G401.6 (cell line): ENCODE measurements at regions not wholly inside any gene's neighbourhood (a gene's known extent, or its start where the extent isn't known, plus 50 kb on each side); places are given as distances from the start of the nearest gene placed in this dataset.

Experiments used
- FAIRE-seq: peaks from 2 replicates; lab custom pipeline; 2012; peaks lifted over from hg19 to GRCh38; lab: Jason Lieb, UNC

DNA sequence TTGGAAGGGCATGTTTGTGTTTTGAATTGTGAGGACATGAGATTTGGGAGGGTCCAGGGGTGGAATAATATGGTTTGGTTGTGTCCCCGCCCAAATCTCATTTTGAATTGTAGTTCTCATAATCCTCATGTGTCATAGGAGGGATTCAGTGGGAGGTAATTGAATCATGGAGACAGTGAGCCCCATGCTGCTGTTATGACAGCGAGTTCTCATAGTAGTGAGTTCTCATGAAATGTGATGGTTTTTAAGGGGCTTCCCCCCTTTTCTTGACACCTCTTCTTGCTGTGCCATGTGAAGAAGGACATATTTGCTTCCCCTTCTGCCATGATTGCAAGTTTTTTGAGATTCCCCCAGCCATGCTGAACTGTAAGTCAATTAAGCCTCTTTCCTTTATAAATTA lies 260.0 kb downstream of the DUSP6 start:
- FAIRE-seq = no peak

- no peak for FAIRE-seq
Measured at GRCh38 chr12:89091293-89091841, 260.9 kb downstream of the DUSP6 start.

GRCh38 chr12:89089264-89089663 lies 263.0 kb downstream of the DUSP6 start:
- FAIRE-seq = no peak

DNA sequence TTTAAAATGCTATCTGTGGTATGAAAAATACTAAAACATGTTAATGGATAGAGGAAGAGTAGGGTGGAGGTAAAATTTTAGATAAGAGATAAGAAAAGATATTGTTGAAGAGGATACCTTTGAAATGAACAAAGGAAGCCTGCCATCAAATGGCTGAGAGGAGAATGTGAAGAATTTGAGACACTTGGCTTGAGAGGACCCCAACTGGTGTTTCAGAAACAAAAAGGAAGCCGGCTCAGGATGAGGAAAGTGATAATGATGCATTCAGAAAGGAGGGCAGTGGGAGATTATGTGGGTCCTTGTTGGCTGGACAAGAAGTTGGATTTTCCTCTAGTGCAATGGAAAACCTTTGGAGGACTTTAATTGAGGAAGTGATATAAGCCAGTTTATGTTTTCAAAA lies 264.4 kb downstream of the DUSP6 start:
- no peak for FAIRE-seq

DNA sequence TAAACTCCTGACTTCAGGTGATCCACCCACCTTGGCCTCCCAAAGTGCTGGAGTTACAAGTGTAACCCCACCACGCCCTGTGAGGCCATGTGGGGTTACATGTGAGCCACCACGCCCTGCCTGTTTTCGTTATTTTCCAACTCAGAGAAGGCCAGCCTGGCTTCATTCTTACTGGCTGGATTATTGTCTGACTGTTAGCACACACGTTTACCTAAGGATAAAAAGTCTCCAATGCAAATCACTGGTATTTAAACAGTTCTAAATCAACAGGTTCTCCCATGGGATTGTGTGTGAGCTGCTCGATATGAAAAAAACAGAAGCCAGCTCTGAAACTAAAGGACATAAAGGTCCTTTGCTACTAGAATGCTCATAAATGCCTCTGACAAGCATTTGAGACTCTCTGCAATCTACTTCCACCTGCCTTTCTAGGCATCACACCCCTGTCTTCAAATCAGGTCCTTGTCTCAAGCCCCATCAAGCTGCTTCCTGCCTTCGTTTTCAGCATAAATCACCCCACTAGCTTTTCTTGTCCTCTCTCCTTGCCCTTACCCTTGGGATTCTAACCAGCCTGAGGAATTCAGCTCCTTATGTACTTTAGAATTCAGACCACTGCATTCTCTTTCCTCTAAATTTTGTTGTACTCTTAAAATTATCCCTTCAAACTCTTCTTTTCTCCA lies 265.0 kb downstream of the DUSP6 start:
- FAIRE-seq = no peak

- FAIRE-seq = no peak
Measured at GRCh38 chr12:89085421-89085820, 266.9 kb downstream of the DUSP6 start.

- FAIRE-seq = no peak
Measured at GRCh38 chr12:89084751-89085150, 267.6 kb downstream of the DUSP6 start.

DNA sequence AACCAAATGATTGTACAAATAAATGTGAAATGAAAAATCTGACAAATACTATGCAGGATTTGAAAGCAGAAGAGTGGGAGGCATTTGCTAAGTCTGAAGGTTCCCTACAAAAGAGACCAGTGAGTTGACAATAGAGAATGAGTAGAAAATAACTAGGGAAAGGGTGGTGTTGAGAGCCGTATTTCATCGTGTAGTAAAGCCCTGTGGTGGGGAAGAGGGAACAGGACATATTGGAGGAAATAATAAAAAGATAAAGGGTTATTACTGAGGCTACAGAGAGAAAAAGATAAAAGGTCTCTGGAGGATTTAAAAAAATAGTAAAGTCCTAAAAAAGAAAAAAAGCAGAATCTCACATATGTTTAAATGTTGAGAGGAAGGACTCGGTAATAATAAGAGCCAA lies 268.8 kb downstream of the DUSP6 start:
- no peak for FAIRE-seq

DNA sequence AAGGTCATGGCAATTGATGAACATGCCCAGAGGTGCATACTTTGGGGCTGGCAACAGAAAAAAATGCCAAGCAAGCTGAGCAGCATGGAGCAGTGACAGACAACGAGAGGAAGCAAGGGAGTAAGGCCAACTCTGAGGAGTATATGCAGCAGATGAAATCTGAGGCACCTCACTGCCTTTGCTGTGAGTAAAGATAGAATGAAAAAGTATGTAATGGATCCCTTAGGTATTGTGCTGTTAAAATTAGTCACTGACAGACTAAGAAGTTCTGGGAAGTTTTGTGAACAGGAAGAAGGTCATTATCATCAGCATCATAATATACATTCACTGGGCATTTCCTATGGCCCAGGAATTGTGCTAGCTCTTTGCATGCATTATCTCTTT lies 269.9 kb downstream of the DUSP6 start:
- no peak for FAIRE-seq

DNA sequence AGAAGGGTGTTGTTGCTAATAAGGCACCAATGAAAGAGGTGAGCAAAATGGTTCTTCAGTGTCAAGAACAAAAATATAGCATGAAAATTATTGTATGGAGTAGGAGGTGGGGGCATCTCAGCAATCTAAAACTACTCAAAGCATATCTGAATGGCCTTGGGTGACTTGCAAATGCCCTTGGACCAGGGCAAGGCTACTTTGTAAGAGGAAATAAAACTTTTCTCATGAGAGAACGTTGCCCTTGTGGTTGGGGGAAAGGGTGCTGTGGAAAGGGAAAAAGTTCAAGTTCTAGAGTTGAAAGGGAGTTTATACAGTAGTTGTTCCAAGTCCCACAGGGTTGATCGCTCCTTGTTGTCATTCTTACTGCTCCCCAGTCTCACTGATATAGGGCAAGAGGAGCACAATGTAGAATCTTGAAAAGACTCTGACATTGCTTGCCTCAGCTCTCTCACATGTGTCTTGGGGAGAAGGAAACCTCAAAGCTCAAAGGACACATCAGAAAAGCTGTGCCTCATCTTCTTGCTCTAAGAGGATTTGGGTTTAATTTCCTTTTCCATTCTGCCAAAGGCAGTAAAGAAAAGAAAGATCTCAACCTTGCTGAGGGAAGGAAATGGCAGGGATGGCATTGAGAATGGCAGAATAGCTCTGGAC lies 270.5 kb downstream of the DUSP6 start:
- no peak for FAIRE-seq

GRCh38 chr12:89080793-89081465 lies 271.4 kb downstream of the DUSP6 start:
- no peak for FAIRE-seq

GRCh38 chr12:89075880-89076540 lies 276.3 kb downstream of the DUSP6 start:
- no peak for FAIRE-seq

DNA sequence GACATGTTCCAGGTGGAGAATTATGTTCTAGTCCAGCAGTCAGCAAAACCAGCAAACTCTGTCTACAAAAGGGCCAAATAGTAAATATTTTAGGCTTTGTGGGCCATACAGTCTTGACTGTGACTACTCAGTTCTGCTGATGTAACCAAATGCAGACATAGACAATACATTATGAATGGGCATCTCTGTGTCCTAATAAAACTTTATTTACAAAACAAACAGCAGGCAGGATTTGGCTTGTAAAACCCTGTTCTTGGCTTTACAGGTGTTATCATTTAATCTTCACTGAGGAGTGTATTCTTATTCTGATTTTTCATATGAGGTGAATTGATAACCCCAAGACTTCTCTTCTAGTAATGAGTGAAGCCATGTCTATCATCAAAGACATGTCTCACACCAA lies 278.6 kb downstream of the DUSP6 start:
- FAIRE-seq = no peak

- FAIRE-seq = no peak
Measured at GRCh38 chr12:89073027-89073398, 279.3 kb downstream of the DUSP6 start.

GRCh38 chr12:89072294-89073026 lies 279.8 kb downstream of the DUSP6 start:
- no peak for FAIRE-seq

GRCh38 chr12:89070603-89071002 lies 281.7 kb downstream of the DUSP6 start:
- FAIRE-seq = no peak

DNA sequence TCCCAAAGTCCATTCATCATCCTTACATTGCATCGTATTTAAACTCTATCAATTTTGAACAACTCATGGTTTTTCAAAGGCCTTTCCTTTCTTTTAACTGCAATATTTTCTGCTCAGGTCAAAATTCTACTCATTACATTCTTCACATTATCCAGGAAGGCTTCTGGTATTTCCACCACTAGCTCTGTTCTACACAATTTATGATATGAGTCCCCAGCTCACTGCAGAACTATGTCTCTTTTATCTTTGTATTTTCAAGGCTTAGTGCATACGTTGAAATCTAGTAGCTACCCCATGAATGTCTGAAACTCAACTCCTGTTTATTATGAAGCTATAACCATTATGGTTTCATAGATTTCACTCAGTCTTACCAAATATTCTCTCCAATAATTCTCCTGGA lies 282.9 kb downstream of the DUSP6 start:
- no peak for FAIRE-seq

GRCh38 chr12:89067421-89068187 lies 284.7 kb downstream of the DUSP6 start:
- FAIRE-seq = no peak

DNA sequence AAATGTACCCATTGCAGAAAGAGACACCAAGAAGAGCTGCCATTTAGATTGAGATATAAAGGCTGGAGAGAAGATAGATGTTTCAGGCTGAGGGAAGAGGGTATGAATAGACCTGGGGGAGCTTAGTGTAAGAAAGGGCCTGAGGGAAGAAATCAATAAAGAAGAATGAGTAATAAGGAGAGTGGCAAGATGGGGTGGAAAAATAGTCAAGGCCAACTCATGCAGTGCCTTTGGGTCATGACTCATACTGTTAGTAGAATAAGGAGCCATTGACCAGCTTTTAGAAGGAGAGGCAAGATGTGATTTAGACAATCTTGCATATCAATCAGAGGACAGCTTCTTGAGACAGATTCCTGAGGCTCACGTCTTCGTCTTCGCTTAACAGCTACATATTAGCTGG lies 287.5 kb downstream of the DUSP6 start:
- no peak for FAIRE-seq

DNA sequence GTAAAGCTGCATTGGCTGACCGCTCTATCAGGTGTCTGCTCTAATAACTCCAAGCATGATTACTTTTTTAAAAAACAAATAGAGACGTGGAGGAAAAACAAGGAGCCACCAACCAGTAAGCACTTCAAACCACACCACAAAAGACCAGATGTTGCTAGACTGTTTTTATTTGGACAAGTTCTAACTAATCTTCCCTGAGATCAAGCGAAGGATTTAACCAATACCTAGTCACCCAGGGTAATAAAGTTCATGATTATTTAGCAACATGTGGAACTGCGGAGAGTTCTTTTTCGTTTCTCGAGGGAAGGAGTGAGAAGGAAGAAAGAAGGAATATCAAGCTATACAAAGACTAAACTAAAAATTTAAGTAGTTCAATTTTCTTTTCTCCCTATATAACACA lies 288.1 kb downstream of the DUSP6 start:
- no peak for FAIRE-seq

GRCh38 chr12:89062996-89063395 lies 289.3 kb downstream of the DUSP6 start:
- no peak for FAIRE-seq
